C4-2B (cell line): ENCODE measurements at regions not wholly inside any gene's neighbourhood (a gene's known extent, or its start where the extent isn't known, plus 50 kb on each side); places are given as distances from the start of the nearest gene placed in this dataset.

Source experiments
- ZFX ChIP-seq: fragments of 450-650 bp; IDR thresholded peaks from 2 replicates; pipeline ENCODE4 v1.6.1; 2017
- TF ChIP-seq, protein P1 (sequence below): fragments of 450-650 bp; conservative IDR thresholded peaks from 2 replicates; pipeline ENCODE4 v1.5.1; 2017; ENCODE audit warnings: mild to moderate bottlenecking

DNA sequence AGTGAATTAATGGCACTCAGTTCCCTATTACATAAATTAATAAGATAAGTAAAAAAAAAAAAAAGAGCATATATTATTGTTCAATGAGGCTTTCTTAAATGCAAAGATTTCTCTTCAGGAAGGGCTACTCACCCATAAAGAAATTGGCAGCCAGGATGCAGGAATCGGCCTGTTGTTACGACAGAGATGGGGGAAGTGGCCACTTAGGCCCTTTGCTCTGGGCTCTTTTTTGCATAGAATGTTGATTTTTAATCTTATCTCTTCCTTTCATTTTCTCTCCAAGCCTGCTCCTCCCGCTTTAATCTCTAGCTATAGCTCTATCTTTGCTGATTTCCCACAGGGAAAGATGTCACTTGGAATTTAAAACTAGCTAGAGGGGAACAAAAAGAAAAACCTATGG lies 391.8 kb upstream of the CRIM1 start:
- TF ChIP-seq, protein P1, sequence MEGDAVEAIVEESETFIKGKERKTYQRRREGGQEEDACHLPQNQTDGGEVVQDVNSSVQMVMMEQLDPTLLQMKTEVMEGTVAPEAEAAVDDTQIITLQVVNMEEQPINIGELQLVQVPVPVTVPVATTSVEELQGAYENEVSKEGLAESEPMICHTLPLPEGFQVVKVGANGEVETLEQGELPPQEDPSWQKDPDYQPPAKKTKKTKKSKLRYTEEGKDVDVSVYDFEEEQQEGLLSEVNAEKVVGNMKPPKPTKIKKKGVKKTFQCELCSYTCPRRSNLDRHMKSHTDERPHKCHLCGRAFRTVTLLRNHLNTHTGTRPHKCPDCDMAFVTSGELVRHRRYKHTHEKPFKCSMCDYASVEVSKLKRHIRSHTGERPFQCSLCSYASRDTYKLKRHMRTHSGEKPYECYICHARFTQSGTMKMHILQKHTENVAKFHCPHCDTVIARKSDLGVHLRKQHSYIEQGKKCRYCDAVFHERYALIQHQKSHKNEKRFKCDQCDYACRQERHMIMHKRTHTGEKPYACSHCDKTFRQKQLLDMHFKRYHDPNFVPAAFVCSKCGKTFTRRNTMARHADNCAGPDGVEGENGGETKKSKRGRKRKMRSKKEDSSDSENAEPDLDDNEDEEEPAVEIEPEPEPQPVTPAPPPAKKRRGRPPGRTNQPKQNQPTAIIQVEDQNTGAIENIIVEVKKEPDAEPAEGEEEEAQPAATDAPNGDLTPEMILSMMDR: no peak
- no peak for TF ChIP-seq ZFX
